ENCODE measurements at regions not wholly inside any gene's neighbourhood (a gene's known extent, or its start where the extent isn't known, plus 50 kb on each side); places are given as distances from the start of the nearest gene placed in this dataset.

GRCh38 chr4:101655005-101655404 is 135.5 kb upstream of the BANK1 start:
- no peak overlapping the region for H3K27ac Mint-ChIP-seq
- TF ChIP-seq CTCF (IDR thresholded peaks at IDR 0.05) = no peak
- DNase-seq = no peak
- no peak overlapping the region for H3K4me3 Mint-ChIP-seq
- peaks cover 10% of the 10 kb centered on the region for H3K27me3 Mint-ChIP-seq (ENCODE audit: insufficient read depth)
- H3K4me1 Mint-ChIP-seq (ENCODE audit: low read depth) = no peaks in the 10 kb centered on the region
- H3K9me3 Mint-ChIP-seq = no peaks in the 10 kb centered on the region
- H3K36me3 Mint-ChIP-seq (ENCODE audit: low read depth) = no peaks in the 10 kb centered on the region

- H3K4me3 Mint-ChIP-seq = no peak overlapping the region
- no peak overlapping the region for H3K27ac Mint-ChIP-seq
- H3K36me3 Mint-ChIP-seq (ENCODE audit: low read depth) = no peaks in the 10 kb centered on the region
- H3K4me1 Mint-ChIP-seq (ENCODE audit: low read depth) = no peaks in the 10 kb centered on the region
- no peak for DNase-seq
- H3K9me3 Mint-ChIP-seq = no peaks in the 10 kb centered on the region
- no peak for TF ChIP-seq CTCF (IDR thresholded peaks at IDR 0.05)
- H3K27me3 Mint-ChIP-seq (ENCODE audit: insufficient read depth) = peaks cover 9% of the 10 kb centered on the region; the same call in 1 of the 2 replicates
Measured at GRCh38 chr4:101651778-101652177, 138.8 kb upstream of the BANK1 start.

GRCh38 chr4:101649790-101650515 is 140.6 kb upstream of the BANK1 start:
- Mint-ChIP-seq H3K36me3 (ENCODE audit: low read depth) (no peaks in the 10 kb centered on the region), H3K4me1 (ENCODE audit: low read depth) (no peaks in the 10 kb centered on the region), H3K27ac (no peak overlapping the region), H3K9me3 (no peaks in the 10 kb centered on the region), H3K27me3 (ENCODE audit: insufficient read depth) (peaks cover 9% of the 10 kb centered on the region; the same call in 1 of the 2 replicates), H3K4me3 (no peak overlapping the region)
- no peak for TF ChIP-seq CTCF (IDR thresholded peaks at IDR 0.05)
- no peak for DNase-seq

- Mint-ChIP-seq H3K9me3 (no peaks in the 10 kb centered on the region), H3K4me3 (no peak overlapping the region), H3K4me1 (ENCODE audit: low read depth) (no peaks in the 10 kb centered on the region), H3K27me3 (ENCODE audit: insufficient read depth) (peaks cover 9% of the 10 kb centered on the region; the same call in 1 of the 2 replicates), H3K36me3 (ENCODE audit: low read depth) (no peaks in the 10 kb centered on the region), H3K27ac (no peak overlapping the region)
- no peak for DNase-seq
- TF ChIP-seq CTCF (IDR thresholded peaks at IDR 0.05) = no peak
Measured at GRCh38 chr4:101647710-101648034, 142.9 kb upstream of the BANK1 start.

- DNase-seq = no peak
- Mint-ChIP-seq H3K36me3 (ENCODE audit: low read depth) (no peaks in the 10 kb centered on the region), H3K4me3 (no peak overlapping the region), H3K9me3 (no peaks in the 10 kb centered on the region), H3K27me3 (ENCODE audit: insufficient read depth) (peaks cover 10% of the 10 kb centered on the region), H3K4me1 (ENCODE audit: low read depth) (no peaks in the 10 kb centered on the region), H3K27ac (no peak overlapping the region)
- no peak for TF ChIP-seq CTCF (IDR thresholded peaks at IDR 0.05)
Measured at GRCh38 chr4:101644516-101644915, 146.0 kb upstream of the BANK1 start.

Data from HFFc6 (cell line).